NOMO-1 treated with dmso at 0.1 percent for 144 hours (cell line): ENCODE measurements at regions not wholly inside any gene's neighbourhood (a gene's known extent, or its start where the extent isn't known, plus 50 kb on each side); places are given as distances from the start of the nearest gene placed in this dataset.

Experiments
- DNase-seq: peaks from one replicate; lab custom pipeline; 2025; ENCODE audit not compliant: unreplicated experiment; lab: John Stamatoyannopoulos, UW

GRCh38 chr2:118300832-118301231 is 212.6 kb downstream of the INSIG2 start:
- no peak for DNase-seq

DNA sequence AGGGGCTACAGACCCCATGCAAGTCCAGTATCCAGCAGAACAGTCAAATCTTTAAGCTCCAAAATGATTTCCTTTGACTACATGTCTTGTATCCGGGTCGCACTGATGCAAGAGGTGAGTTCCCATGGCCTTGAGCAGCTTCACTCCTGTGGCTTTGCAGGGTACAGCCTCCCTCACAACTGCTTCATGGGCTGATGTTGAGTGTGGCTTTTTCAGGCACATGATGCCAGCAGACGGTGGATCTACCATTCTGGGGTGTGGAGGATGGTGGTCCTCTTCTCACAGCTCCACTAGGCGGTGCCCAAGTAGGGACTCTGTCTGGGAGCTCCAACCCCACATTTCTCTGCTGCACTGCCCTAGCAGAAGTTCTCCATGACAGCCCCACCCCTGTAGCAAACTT is 208.4 kb downstream of the INSIG2 start:
- no peak for DNase-seq

GRCh38 chr2:118295592-118296390 is 207.5 kb downstream of the INSIG2 start:
- no peak for DNase-seq

- DNase-seq: no peak
Observed at GRCh38 chr2:118294063-118294462, 205.8 kb downstream of the INSIG2 start.

DNA sequence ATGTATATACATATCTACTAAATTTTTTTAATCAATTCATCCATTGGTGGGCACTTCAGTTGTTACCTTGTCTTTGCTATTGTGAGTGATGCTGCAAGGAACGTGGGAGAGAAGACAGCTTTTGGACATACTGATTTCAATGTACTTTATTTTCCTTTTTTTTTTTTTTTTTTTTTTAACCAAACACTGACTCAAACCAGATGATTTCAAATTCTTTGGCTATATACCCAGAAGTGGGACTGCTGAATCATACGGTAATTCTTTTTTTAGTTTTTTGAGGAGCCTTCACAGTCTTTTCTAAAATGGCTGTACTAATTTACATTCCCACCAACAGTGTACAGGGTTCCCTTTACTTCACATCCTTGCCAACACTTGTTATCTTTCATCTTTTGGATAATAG is 204.7 kb downstream of the INSIG2 start:
- no peak for DNase-seq

- no peak for DNase-seq
Observed at GRCh38 chr2:118291251-118291880, 203.1 kb downstream of the INSIG2 start.

DNA sequence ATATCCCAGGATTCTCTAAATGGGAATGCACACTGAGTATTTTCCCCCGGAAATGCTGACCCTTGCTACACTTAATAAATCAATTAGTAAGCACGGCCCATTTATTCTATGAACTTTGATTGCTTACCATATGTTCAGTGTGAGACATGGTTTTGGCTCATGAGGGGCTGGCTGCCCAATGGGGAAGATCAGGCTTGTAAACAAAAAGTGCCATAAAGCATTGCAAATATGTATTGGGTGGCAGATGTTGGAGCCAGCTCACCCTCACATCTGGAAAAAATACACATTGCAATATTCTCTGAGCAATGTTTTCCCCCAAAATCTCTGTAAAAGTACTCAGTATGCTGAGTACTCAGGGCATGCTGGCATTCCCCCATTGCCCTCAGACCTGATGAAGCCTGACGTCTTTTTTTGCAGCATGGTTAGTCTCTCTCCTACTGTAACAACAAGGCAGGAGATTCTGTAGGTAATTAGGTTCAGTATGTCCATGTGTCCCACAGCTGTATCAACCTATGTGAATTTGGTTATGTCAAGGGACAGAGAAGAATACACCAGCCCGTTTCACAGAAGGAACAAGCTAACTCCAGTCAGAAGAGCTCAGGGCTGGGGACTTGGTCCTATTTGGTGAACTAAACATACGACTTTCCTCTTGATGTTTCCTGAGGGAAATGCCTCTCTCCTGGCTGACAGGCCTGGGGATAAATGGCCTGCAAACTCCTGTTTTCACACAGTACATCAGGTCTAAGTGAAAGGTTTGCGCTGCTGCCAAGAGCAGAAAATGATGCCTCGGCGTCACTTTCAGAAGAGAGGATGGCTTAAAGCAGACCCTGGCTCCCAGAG is 202.4 kb downstream of the INSIG2 start:
- DNase-seq: no peak

DNA sequence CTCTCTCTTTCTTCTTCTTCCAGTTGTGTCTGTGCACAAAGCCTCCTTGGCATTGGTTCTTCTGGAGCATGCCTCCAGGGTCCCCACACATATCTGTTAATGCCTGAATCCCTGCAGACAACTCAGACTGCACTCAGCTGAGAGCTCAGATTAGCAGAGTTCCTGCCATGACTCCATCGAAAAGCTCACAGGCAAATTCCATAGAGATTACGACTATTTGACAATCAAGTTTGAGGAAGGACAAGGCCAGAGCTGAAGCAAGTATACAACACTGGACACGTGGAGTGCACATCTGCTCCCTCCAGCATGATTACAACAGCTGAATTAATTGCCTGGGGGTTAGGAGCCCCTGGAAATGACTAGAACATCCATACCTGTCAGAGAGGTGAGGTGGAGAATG is 190.7 kb downstream of the INSIG2 start:
- no peak for DNase-seq

DNA sequence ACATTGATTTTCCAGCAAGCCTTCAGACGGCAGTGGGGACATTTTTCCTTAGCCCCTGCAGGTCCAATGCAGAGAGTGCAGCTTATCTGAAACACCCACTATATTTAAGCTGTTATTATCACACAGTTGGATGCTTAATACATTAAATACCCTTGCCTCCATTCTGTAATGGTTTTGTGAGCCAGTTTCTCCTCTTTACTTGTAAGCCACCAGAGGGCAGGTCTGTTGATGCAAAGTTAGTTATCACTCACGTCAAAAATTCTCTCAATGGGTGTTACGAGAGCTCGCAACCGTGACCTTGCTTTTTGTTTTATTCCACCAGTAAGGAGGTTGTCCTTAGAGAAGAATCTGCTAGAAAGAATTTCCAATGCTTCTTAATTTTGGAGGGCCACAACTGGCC is 189.8 kb downstream of the INSIG2 start:
- no peak for DNase-seq

DNA sequence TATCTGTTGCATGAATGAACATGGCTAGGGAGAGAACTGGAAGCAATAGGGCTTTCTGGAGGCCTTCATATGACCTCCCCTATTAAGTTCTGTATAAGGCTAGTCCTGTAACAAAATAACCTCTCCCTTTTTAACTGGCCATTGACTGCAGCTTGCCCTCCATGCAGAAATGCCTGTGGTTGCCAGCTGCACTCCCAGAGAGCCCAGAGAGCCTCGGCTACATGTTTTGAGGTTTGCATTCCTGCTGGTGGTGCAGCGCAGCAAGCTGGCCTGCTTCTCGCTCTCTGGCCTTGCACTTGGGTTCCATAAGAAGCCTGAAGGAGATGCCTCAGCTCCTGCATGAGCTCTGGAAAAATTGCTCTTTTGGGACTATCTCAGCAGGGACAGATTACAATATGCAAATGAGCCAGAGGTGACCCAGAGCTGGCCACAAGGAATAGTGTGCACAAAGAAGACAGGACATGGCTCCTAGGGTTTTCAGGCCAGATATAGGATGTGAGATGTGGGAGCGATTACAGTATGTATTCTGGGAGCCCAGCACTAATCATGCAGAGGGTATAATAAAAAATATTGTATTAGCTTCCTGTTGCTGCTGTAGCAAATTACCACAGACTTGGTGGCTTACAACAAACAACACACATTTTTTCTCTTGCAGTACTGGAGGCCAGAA is 186.7 kb downstream of the INSIG2 start:
- no peak for DNase-seq

GRCh38 chr2:118272391-118272790 is 184.1 kb downstream of the INSIG2 start:
- DNase-seq: no peak

GRCh38 chr2:118269408-118270051 is 181.3 kb downstream of the INSIG2 start:
- DNase-seq: no peak

DNA sequence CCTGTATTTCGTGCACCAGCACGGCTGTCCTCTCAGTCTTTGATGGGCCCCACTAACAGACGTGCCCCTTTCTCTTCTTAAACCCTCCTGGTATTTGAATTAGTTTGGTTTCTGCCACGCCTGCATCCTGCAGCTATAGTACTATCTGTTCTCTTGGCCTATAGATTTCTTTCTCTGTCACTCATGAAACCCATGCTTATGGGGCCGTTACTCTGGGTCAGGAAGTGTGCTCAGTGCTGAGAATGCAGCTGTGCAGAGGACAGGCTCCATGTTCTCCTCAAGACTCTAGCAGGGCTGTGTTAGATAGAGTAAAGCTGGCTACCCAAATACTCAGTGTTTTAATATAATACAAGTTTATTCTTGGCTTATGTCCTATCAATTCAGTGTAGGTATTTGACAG is 180.0 kb downstream of the INSIG2 start:
- no peak for DNase-seq

DNA sequence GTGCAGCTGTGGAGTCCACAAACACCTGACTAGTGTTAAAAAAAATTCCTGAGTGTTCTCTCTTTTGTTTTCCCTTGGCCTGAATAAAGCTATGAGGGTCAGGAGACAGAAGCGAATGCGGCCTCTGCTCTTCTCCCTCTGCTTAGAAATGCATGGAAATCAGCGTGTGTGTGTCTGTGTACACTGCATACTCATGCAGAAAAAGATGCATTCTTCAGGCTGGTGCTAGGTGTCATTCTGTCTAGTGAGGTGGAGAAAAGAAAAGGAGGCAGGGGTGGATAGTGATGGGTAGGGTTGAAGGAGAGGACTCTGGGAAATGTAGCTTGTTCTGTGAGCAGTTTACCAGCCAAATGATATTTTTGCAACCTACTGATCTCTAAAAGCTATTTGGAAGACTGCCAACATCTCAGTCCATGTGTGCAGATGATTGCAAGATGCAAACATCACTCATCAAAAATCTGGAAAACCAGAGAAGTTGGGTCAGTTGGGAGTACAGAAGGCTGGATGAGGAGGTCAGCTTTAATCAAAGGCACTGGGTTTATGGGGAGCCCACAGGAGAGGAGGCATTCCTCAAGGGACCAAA is 177.7 kb downstream of the INSIG2 start:
- DNase-seq: no peak

DNA sequence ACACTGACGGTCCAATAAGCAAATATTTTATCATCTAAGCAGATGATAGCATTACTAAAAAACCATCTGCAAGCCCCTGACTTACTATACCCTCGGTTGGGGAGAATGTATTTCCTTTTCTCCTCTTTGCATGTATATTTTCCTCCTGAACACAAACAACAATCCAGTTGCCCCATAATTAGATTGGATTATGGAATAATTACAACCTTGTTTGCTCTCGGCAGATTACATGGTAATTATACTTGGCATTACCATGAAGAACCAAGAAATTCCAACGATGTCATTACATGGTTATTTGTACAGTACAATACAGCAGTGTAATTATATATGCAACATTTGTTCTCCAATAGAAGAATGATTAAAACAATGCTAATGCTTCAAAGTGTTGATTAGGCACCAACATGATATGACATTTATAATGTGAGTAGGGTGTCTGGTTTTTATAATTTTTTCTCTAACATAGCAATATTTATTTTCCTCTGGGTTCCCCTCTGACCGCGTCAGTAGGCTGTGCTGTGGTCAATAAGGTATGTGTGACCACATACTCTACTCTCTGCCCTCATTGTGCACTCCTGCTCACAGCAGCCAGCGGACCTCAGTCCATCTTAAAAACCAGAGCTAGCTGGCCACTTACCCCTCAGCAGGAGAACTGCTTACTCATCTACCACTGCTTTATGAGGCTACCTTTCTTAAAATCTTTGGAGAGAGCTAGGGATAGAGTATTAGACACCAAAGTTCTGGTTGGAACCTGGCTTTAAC is 176.1 kb downstream of the INSIG2 start:
- DNase-seq: no peak

- no peak for DNase-seq
Observed at GRCh38 chr2:118257696-118258095, 169.4 kb downstream of the INSIG2 start.

- no peak for DNase-seq
Observed at GRCh38 chr2:118255771-118256372, 167.6 kb downstream of the INSIG2 start.

DNA sequence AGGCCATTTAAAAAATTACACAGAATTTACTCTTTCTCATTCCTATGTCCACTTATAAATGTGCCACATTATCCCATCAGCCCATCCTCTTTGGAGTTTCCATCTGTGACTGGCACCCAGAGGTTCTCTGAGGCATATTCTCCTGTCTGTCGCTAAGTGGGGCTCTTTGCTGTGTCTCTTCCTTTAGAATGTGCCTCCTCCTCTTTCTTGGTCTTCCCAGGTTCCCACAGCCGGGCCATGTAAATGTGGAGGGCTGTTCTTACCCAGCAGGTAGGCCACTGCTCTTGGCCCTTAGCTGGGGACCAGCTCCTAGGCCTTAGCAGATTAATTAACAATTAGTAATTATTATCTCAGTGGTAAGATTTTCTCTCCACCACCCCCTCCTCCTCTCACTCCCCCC is 167.0 kb downstream of the INSIG2 start:
- no peak for DNase-seq

GRCh38 chr2:118254116-118254515 is 165.8 kb downstream of the INSIG2 start:
- no peak for DNase-seq
